ENCODE measurements at regions not wholly inside any gene's neighbourhood (a gene's known extent, or its start where the extent isn't known, plus 50 kb on each side); places are given as distances from the start of the nearest gene placed in this dataset.
"Not testable (repeated sequence)": the region's sequence is repeated elsewhere in the genome, so short reads cannot be mapped to it uniquely, and the experiment has no call there.

GRCh38 chr12:33589576-33590114 lies 150.0 kb upstream of the SYT10 start:
- no peak for DNase-seq

DNA sequence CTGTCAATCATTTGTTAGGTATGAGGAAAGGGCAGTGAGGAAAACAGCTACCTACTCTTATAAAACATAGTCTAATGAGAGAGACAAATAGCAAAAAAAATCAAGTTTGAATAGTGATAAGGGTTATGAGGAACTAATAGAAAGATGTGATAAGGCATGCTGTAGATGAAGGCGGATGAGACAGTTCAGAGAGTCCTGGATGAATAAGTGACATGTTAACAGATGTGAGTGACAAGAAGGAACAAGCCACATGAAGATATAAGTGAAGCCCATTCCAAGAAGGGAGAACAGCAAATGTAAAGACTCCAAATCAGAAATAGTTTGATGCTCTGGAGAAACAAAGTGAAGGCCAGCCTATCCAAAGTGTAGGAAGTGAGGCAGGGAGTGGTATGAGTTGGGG lies 154.1 kb upstream of the SYT10 start:
- no peak for DNase-seq

GRCh38 chr12:33596061-33596460 lies 156.4 kb upstream of the SYT10 start:
- DNase-seq, result no peak

GRCh38 chr12:33596814-33597213 lies 157.2 kb upstream of the SYT10 start:
- DNase-seq, result no peak

DNA sequence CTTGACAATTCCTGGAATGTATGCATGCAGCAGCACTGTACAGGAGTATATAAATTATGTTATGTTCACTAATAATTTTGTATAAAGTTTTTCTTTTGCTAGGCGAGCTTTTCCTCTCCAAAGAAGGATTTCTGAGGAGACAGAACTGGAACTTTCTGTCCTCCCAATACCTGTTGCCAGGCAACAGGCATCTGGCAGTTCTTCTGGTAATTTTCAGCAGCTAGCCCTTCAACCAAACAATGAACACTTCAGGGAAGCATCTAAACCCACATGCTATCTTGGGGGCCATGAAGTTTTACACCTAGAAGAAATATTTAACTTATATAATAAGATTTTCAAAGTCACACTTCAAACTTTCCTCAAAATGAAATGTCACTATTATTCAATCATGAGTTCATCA lies 162.9 kb upstream of the SYT10 start:
- DNase-seq, result no peak

DNA sequence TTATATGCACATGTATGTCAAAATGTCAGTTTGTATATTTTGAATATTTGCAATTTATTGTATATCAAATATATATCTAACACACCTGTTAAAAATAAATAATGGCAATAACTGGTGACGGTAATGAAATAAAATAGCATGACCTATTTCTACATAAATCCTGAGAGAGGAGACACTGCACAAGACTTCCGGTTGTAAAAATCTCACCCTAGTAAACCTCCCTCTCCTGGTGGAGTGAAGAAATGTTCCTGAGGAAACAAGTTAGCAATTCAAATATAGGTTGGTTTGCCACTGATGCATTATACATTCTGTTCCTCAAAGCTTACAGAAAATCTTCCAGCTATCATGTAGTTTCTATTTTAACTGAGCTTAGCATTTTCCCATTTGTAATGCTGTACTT lies 166.1 kb upstream of the SYT10 start:
- no peak for DNase-seq

DNA sequence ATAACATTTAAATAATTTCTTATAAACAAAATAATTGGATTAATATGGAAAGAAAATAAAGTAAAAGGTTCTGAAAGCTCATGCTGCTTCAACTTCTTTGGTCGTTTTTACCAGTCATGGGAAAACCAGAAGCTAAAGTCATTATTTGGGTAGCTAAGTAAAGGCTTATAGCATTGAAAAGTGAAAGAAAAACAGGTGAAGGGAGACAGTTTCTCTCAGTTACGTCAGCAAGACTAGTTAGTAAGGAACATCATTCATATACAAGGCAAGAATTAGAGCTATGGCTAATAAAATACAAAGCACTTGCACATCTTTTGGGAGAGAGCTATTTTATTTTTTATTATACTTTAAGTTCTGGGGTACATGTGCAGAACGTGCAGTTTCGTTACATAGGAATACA lies 170.3 kb upstream of the SYT10 start:
- DNase-seq, result no peak

DNA sequence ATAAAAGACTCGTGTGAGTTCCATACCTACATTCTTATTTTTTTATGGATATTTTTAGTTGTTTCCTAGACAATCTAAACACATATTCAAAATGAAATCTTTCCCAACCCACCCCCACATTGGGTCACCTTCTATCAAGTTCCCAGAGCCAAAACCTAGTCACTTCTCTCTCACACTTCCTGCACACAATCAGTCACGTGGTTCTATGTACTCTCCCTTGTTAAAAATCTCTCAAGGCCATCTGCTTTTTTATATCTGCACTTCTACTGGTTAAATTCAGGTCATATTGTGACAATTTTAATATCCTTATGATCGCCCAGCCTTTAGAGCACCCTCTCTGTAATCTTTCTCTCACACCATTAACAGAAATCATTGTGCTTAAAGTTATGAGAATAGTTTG lies 175.0 kb upstream of the SYT10 start:
- DNase-seq, result no peak

DNA sequence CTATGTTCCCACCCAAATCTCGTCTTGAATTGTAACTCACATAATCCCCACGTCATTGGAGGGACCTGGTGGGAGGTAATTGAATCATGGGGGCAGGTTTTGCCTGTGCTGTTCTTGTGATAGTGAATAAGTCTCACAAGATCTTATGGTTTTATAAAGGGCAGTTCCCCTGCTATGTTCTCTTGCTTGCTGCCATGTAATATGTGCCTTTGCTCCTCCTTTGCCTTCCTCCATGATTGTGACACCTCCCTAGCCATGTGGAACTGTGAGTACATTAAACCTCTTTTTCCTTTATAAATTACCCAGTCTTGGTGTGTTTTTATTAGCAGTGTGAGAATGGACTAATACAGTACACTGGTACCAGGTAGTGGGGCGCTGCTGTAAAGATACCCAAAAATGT lies 177.6 kb upstream of the SYT10 start:
- DNase-seq, result no peak

DNA sequence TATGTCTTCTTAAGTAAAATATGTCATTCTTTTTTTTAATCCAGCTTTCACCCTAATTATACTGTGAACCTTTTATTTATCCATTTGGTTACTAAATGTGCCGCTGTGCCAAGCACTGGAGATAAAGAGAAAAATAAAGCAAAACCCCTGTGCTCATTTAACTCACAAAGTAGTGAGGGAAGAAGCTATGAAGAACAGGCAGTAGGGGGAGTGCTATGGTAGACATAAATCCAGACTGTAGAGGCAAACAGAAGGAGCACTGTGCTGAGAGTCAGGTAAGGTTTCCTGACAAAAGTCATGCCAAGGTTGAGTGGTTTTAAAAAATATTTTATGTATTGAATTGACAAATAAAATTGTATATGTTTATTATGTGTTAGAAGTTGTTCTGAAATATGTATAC lies 188.5 kb upstream of the SYT10 start:
- no peak for DNase-seq

DNA sequence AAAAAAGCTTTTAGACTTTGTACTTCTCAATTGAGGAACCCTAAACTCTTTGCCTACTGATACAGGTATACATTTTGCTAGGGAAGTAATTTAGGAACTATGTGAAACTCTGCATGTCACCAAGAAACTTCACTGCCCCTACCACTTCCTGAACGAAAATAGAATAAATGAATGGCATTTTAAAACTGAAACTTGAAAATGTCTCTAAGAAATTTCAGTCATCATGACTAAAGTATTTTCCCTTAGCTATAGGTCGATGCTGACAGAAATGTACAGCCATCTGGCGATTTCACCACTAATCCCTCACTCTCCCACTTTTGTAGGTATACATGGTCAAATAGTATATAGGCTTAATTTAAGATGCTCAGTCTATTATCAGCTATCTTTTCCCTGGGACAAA lies 194.9 kb upstream of the SYT10 start:
- DNase-seq, result no peak

DNA sequence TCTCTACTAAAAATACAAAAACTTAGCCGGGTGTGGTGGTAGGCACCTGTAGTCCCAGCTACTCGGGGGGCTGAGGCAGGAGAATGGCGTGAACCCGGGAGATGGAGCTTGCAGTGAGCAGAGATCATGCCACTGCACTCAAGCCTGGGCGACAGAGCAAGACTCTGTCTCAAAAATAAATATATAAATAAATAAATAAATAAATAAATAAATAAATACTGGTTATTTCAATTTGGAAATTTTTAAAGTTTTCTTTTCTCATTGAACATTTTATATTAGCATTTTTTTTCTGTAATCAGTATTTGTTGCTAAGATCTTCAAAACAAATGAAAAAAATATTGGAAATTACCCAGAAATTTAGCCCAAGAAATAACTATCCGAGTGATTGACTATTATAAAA lies 197.3 kb upstream of the SYT10 start:
- DNase-seq, result not testable (repeated sequence)

- no peak for DNase-seq
Observed at GRCh38 chr12:33639975-33640374, 200.4 kb upstream of the SYT10 start.

GRCh38 chr12:33649992-33650391 lies 210.4 kb upstream of the SYT10 start:
- DNase-seq, result no peak

GRCh38 chr12:33650832-33651231 lies 211.2 kb upstream of the SYT10 start:
- DNase-seq, result no peak

DNA sequence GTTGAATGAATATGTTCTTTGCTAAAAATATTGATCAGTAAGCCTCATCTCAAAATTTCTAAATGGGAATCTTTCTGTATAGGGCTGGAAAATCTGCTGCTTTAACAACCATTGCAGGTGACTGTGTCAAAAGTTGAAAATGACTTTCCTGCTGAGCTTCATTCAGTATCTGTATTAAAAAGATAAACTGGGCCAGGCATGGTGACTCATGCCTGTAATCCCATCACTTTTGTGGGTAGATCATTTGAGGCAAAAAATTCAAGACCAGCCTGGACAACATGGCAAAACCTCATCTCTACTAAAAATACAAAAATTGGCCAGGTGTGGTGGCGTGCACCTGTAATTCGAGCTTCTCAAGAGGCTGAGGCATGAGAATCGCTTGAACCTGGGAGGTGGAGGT lies 213.7 kb upstream of the SYT10 start:
- DNase-seq, result no peak

DNA sequence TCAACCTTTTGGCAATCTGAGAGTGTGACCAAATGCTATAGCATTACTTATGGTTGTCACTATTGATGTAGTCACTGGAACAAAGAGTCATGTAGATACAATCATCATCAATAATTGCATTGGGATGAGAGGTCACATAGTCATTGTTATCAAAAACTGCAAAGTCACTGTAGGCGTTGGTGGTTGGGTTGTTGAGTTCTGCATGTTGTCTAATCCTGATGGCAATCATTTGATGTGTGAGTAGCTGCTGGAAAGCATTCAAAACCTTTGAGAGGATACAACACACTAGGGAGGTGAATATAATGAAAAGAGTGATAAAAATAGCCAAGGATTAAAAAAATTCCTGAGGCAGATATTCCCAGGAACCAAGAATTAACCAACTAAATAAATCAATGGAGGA lies 214.7 kb upstream of the SYT10 start:
- DNase-seq, result no peak

DNA sequence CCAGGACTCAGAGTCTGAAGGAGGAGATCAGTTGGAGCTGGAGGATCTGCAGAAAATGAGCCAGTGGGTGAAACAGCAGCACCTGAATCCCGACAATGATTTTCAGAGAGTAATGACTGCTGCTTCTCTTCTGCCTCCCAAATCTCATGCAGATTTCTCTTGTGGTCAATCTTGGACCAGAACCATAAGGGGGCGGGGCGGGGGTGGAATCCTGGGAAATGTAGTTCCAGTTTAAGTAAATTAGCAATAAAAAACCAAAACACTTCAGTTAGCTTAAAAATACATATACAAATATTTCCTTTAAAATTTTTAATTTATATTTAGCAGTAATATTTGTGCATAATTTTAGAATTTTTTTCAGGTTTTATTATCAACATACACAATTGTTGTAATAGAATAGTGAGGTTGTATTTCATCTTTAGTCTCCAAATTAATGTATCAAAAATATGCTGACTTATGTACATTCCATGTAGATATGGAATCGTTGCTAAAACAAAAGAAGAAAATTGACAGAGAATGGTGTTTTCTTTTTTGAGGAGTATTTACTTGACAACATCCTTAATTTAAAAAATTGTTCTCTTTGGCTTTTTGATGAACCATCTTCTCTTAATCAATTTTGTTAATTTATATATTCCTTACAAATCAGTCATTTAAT lies 223.5 kb upstream of the SYT10 start:
- DNase-seq, result no peak

- DNase-seq, result no peak
Observed at GRCh38 chr12:33669349-33669748, 229.7 kb upstream of the SYT10 start.

- no peak for DNase-seq
Observed at GRCh38 chr12:33670284-33670683, 230.7 kb upstream of the SYT10 start.

GRCh38 chr12:33671676-33672075 lies 232.1 kb upstream of the SYT10 start:
- no peak for DNase-seq

DNA sequence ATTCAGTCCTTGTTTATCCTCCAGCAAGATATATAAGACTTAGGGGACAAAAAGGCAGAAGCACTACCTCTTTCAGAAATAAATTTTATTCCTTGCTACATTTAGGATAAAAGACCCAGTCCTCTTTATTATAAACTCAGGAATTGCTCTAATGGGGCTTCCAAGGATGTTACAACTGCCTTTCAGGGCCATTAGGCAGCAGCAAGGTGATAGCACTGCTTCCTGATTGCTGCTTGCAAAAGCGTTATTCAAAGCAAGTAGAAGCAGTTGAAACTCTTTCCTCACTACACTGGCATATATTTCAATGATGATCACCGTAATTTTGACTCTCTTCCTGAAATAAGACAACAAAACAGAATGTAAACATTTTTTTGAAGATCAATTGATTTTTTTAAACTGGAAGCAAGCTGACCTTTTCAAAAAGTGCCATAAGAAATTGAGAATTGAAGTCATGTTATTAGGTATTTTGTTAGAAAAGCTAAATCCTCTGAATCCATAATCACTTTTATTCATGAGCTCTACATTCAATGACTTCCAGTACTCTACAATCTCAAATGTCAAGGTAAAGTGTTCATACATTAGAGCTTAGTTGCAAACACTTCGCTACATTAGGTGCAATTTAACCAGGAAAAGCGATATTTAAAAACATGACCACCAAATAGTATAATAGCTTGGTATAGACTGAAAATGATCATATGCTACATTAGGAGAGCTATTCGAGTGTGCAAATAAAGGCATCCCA lies 233.4 kb upstream of the SYT10 start:
- no peak for DNase-seq

GRCh38 chr12:33676866-33677265 lies 237.2 kb upstream of the SYT10 start:
- no peak for DNase-seq

GRCh38 chr12:33678221-33678964 lies 238.8 kb upstream of the SYT10 start:
- DNase-seq, result no peak

Measured in KG1 (cell line).